ENCODE measurements at regions not wholly inside any gene's neighbourhood (a gene's known extent, or its start where the extent isn't known, plus 50 kb on each side); places are given as distances from the start of the nearest gene placed in this dataset.

- no peak for TF ChIP-seq CREB5 (CRISPR knock-in tag; IDR thresholded peaks at IDR 0.05; ENCODE audit: low read depth)
- TF ChIP-seq ZC3H10 (CRISPR knock-in tag; IDR thresholded peaks at IDR 0.05) = no peak
- no peak for TF ChIP-seq CSRNP3 (CRISPR knock-in tag; IDR thresholded peaks at IDR 0.05)
- no peak for TF ChIP-seq ARNTL (CRISPR knock-in tag; IDR thresholded peaks at IDR 0.05; ENCODE audit: borderline replicate concordance, low read depth)
- TF ChIP-seq CSDC2 (CRISPR knock-in tag; IDR thresholded peaks at IDR 0.05) = no peak
- no peak for ATAC-seq
These were observed 149.8 kb downstream of the VEGFA start for GRCh38 chr6:43919774-43920173.

GRCh38 chr6:43917878-43918382 lies 147.9 kb downstream of the VEGFA start:
- ATAC-seq = no peak
- TF ChIP-seq TSHZ2 (CRISPR knock-in tag; IDR thresholded peaks at IDR 0.05) (no peak), OSR1 (CRISPR knock-in tag; IDR thresholded peaks at IDR 0.05) (no peak), SNAI2 (CRISPR knock-in tag; IDR thresholded peaks at IDR 0.05) (no peak), ISL1 (CRISPR knock-in tag; IDR thresholded peaks at IDR 0.05) (no peak), ZNF70 (CRISPR knock-in tag; IDR thresholded peaks at IDR 0.05) (no peak), ESRRG (CRISPR knock-in tag; IDR thresholded peaks at IDR 0.05) (no peak), ZFP3 (CRISPR knock-in tag; IDR thresholded peaks at IDR 0.05) (no peak), POU6F1 (CRISPR knock-in tag; IDR thresholded peaks at IDR 0.05; ENCODE audit: borderline replicate concordance, low read depth) (no peak), TOX (CRISPR knock-in tag; IDR thresholded peaks at IDR 0.05; ENCODE audit: borderline replicate concordance) (no peak), GLIS3 (CRISPR knock-in tag; IDR thresholded peaks at IDR 0.05) (no peak), ZC3H10 (CRISPR knock-in tag; IDR thresholded peaks at IDR 0.05) (no peak), CREB5 (CRISPR knock-in tag; IDR thresholded peaks at IDR 0.05; ENCODE audit: low read depth) (no peak), TCF4 (CRISPR knock-in tag; IDR thresholded peaks at IDR 0.05; ENCODE audit: borderline replicate concordance) (no peak)

- TF ChIP-seq CSRNP3 (CRISPR knock-in tag; IDR thresholded peaks at IDR 0.05) = no peak
- TF ChIP-seq PPARA (CRISPR knock-in tag; IDR thresholded peaks at IDR 0.05; ENCODE audit: borderline replicate concordance) = no peak
- no peak for TF ChIP-seq ZFP3 (CRISPR knock-in tag; IDR thresholded peaks at IDR 0.05)
- TF ChIP-seq ZNF565 (CRISPR knock-in tag; conservative IDR thresholded peaks at IDR 0.05; ENCODE audit: low read depth) = no peak
- no peak for ATAC-seq
These were observed 147.2 kb downstream of the VEGFA start for GRCh38 chr6:43916924-43917877.
